ENCODE measurements at regions not wholly inside any gene's neighbourhood (a gene's known extent, or its start where the extent isn't known, plus 50 kb on each side); places are given as distances from the start of the nearest gene placed in this dataset.

DNA sequence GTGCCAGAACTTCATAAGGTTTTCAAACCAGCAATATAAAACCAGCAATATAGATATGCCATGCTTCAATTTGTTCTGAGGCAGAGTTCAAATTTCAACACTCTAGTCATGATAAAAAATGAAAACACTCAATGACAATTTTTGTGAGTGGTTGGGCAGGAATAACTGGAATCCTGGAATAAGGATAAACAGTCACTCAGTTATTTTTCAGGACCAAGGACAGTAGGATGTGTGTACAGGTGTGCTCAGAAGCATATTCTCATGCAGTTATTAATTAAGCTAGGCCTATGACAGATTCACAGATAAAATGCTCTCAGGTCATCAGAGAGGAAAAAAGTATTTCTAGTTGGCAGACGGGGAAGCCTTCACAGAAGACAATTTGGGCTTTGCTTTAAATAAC, 117.3 kb upstream of the PPP2R2B start:
- Histone ChIP-seq H3K4me3 (no peak overlapping the region), H3K9me3 (no peaks in the 10 kb centered on the region), H3K27ac (no peak overlapping the region), H3K36me3 (no peaks in the 10 kb centered on the region), H3K4me1 (no peaks in the 10 kb centered on the region), H3K27me3 (no peaks in the 10 kb centered on the region)
- no peak for DNase-seq (ENCODE audit: low spot score in 2 of 2)
- TF ChIP-seq POLR2A (IDR thresholded peaks at IDR 0.05) = no peak
- TF ChIP-seq EP300 (IDR thresholded peaks at IDR 0.05) = no peak
- TF ChIP-seq POLR2AphosphoS5 (IDR thresholded peaks at IDR 0.05) = no peak
- TF ChIP-seq, protein P1, sequence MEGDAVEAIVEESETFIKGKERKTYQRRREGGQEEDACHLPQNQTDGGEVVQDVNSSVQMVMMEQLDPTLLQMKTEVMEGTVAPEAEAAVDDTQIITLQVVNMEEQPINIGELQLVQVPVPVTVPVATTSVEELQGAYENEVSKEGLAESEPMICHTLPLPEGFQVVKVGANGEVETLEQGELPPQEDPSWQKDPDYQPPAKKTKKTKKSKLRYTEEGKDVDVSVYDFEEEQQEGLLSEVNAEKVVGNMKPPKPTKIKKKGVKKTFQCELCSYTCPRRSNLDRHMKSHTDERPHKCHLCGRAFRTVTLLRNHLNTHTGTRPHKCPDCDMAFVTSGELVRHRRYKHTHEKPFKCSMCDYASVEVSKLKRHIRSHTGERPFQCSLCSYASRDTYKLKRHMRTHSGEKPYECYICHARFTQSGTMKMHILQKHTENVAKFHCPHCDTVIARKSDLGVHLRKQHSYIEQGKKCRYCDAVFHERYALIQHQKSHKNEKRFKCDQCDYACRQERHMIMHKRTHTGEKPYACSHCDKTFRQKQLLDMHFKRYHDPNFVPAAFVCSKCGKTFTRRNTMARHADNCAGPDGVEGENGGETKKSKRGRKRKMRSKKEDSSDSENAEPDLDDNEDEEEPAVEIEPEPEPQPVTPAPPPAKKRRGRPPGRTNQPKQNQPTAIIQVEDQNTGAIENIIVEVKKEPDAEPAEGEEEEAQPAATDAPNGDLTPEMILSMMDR (IDR thresholded peaks at IDR 0.05) = no peak
- WGBS = 45% methylated on average over 1 of the region's 1 CpG

DNA sequence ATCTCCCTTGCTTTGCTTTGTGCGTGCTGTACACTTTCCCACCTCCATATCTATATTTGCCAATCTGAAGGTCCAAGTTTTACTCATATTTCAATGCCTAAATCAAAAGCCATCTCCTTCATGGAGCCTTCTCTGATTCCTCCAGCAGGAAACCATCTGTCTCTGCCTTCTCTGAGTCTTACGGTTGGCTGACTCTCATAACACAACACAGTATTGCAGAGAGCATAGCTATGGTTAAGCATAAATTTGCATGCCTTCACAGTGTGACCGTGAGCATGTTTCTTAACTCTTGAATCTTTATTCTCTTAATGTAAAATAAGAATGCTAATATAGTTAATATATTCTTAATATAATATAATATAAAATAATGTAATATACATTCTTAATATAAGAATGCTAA, 136.8 kb upstream of the PPP2R2B start:
- H3K36me3 ChIP-seq = no peaks in the 10 kb centered on the region
- TF ChIP-seq POLR2A (IDR thresholded peaks at IDR 0.05) (no peak), EP300 (IDR thresholded peaks at IDR 0.05) (no peak), POLR2AphosphoS5 (IDR thresholded peaks at IDR 0.05) (no peak)
- TF ChIP-seq, protein P1 (IDR thresholded peaks at IDR 0.05) = no peak
- H3K4me1 ChIP-seq = no peaks in the 10 kb centered on the region
- WGBS = 90% methylated on average over 3 of the region's 3 CpGs
- H3K4me3 ChIP-seq = no peak overlapping the region
- no peak for DNase-seq (ENCODE audit: low spot score in 2 of 2)
- no peaks in the 10 kb centered on the region for H3K9me3 ChIP-seq
- no peak overlapping the region for H3K27ac ChIP-seq
- no peaks in the 10 kb centered on the region for H3K27me3 ChIP-seq

DNA sequence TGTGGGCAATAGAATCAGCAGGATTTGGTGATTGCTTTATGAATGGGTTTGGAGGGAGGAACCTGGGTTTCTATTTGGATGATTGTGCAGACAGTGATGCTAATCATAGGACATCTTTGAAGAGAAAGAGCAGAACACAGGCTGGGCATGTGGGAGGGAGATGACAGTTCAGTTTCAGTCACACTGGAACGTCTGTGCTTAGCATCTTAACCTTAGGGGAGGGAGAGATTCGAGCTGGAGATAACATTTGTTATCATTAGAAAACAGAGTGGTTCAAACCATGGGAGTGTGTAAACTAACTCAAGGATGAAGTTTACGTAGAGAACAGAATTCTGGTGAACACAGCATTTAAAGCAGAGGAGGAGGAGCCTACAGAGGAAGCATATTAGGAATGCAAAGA, 138.6 kb upstream of the PPP2R2B start:
- Histone ChIP-seq H3K27ac (no peak overlapping the region), H3K4me1 (no peaks in the 10 kb centered on the region), H3K9me3 (no peaks in the 10 kb centered on the region), H3K4me3 (no peak overlapping the region), H3K27me3 (no peaks in the 10 kb centered on the region), H3K36me3 (no peaks in the 10 kb centered on the region)
- TF ChIP-seq, protein P1 (IDR thresholded peaks at IDR 0.05) = no peak
- TF ChIP-seq POLR2A (IDR thresholded peaks at IDR 0.05) = no peak
- no peak for TF ChIP-seq POLR2AphosphoS5 (IDR thresholded peaks at IDR 0.05)
- no peak for DNase-seq (ENCODE audit: low spot score in 2 of 2)
- WGBS = 9% methylated on average over 3 of the region's 3 CpGs

DNA sequence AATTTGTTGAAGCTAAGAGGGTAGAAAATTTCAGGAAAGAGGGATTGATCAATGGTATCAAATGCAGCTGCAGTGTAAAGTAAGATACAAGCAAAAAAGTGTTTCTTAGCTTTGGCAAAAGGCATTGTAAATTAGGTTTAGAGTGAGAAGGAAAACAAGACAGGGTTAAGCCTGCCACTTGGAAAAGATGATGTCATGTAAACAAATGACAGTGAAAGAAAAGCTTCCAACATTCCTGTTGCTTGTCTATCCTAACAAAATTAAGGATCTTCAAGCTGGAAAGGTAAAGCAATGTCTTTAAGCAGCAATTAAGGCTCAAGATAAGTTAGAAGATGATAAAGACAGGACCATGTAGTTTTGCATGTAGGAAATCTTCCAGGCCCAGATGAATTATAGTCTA, 139.1 kb upstream of the PPP2R2B start:
- DNase-seq (ENCODE audit: low spot score in 2 of 2) = no peak
- Histone ChIP-seq H3K4me3 (no peak overlapping the region), H3K4me1 (no peaks in the 10 kb centered on the region), H3K27me3 (no peaks in the 10 kb centered on the region), H3K36me3 (no peaks in the 10 kb centered on the region), H3K27ac (no peak overlapping the region), H3K9me3 (no peaks in the 10 kb centered on the region)
- TF ChIP-seq POLR2AphosphoS5 (IDR thresholded peaks at IDR 0.05) = no peak

DNA sequence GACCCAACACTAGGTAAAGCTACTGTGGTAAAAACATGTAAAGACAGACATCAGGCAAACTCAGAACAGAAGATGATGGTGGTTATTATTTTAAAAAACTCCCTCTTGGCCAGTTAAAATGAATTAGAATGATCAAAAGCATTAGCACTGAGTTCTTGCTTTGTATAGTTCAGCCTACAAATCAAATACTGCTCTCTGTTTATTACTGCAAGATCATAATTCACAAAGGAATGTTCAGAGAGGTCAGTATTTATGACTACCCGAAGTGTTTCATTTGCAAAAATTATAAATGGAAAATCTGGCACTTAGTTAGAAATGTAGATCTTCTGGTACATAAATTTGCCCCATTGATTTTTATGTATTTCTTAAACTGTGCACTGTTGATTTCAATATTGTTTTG, 140.3 kb upstream of the PPP2R2B start:
- no peak for DNase-seq (ENCODE audit: low spot score in 2 of 2)
- no peak overlapping the region for H3K4me3 ChIP-seq
- H3K9me3 ChIP-seq = no peaks in the 10 kb centered on the region
- no peak overlapping the region for H3K27ac ChIP-seq
- WGBS = 39% methylated on average over 1 of the region's 1 CpG
- H3K27me3 ChIP-seq = no peaks in the 10 kb centered on the region
- no peak for TF ChIP-seq POLR2A (IDR thresholded peaks at IDR 0.05)
- TF ChIP-seq, protein P1 (IDR thresholded peaks at IDR 0.05) = no peak
- TF ChIP-seq POLR2AphosphoS5 (IDR thresholded peaks at IDR 0.05) = no peak
- no peaks in the 10 kb centered on the region for H3K36me3 ChIP-seq
- no peaks in the 10 kb centered on the region for H3K4me1 ChIP-seq

DNA sequence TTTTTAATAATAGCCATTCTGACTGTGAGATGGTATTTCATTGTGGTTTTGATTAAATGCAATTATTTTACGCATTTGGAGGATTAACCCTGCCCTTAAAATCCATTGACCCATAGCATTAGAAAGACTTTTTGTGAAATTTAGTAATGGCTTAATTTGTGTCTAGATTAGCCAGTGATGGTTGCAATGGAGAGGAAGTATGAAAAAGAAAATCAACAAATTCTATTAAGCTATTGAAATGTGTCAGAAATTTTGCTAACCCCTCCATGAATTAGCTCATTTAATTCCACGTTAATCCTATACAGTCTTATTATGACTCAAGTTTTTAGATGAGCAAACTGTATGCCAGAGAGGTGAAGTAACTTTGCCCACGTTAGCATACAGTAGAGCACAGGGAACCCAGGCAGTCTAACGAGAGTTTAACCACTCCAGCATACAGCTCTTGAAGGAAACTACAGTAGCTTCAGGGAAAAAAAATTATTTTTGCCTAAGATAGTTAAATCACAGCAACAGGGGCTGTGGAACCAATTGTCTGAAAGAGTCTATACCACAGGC, 158.2 kb upstream of the PPP2R2B start:
- no peaks in the 10 kb centered on the region for H3K4me1 ChIP-seq
- no peaks in the 10 kb centered on the region for H3K27me3 ChIP-seq
- no peaks in the 10 kb centered on the region for H3K9me3 ChIP-seq
- 76% methylated on average over 4 of the region's 4 CpGs for WGBS
- DNase-seq (ENCODE audit: low spot score in 2 of 2) = no peak
- H3K27ac ChIP-seq = no peak overlapping the region
- no peak overlapping the region for H3K4me3 ChIP-seq
- TF ChIP-seq EP300 (IDR thresholded peaks at IDR 0.05) (no peak), POLR2AphosphoS5 (IDR thresholded peaks at IDR 0.05) (no peak), POLR2A (IDR thresholded peaks at IDR 0.05) (no peak)
- TF ChIP-seq, protein P1 (IDR thresholded peaks at IDR 0.05) = no peak
- no peaks in the 10 kb centered on the region for H3K36me3 ChIP-seq

All from suprapubic skin (tissue), 4 donors.